Endothelial cell of umbilical vein (primary cell): ENCODE measurements at regions not wholly inside any gene's neighbourhood (a gene's known extent, or its start where the extent isn't known, plus 50 kb on each side); places are given as distances from the start of the nearest gene placed in this dataset.
A peak's percentile ranks its signal among the peaks of the same experiment; 100 is the strongest.

Experiments
- BruUV-seq: library from RNA; stranded (reverse); fragments of 400-500 nt; replicated peaks from 2 replicates; lab custom pipeline; 2021; lab: Mats Ljungman, UMichigan
- CTCF ChIA-PET: fragments of 300-600, 350-600 bp; sonication (Branson Sonifier 250); formaldehyde crosslinking; loops from one replicate; lab custom pipeline; 2021; ENCODE audit warnings: antibody characterized with exemption, inconsistent platforms; lab: Charles Lee
- POLR2A ChIA-PET: fragments of 300-600, 350-600 bp; sonication (Branson Sonifier 250); formaldehyde crosslinking; loops from one replicate; lab custom pipeline; 2021; ENCODE audit warnings: antibody characterized with exemption, inconsistent platforms; lab: Charles Lee
- DNase-seq: peaks from one replicate; pipeline ENCODE4 v3.0.0-alpha.2; 2011; ENCODE audit warnings: low read depth, low spot score
- FAIRE-seq: peaks from 2 replicates; lab custom pipeline; 2011; peaks lifted over from hg19 to GRCh38; lab: Jason Lieb, UNC
- H2AFZ ChIP-seq: 2 replicates; pipeline ENCODE4 v1.6.0; 2012; ENCODE audit warnings: low read depth, low read length, control low read depth, inconsistent platforms
- H3K27ac ChIP-seq: 2 replicates; pipeline ENCODE4 v1.5.1; 2011; ENCODE audit warnings: low read depth, mild to moderate bottlenecking, control low read depth, low read length, moderate library complexity; ENCODE audit not compliant: insufficient read depth
- H3K27me3 ChIP-seq, 2 experiments: 2 replicates each; pipeline versions ENCODE4 v1.6.0 to v1.6.1; 2011; ENCODE audit warnings: low read length in 2 of 2, mixed read lengths in 1 of 2; ENCODE audit not compliant: control insufficient read depth in 2 of 2, insufficient read depth in 2 of 2
- H3K36me3 ChIP-seq, 2 experiments: 2 replicates in 1 of 2; 3 replicates in 1 of 2; pipeline ENCODE4 v1.5.1; 2011; ENCODE audit warnings: low read length in 2 of 2, mild to moderate bottlenecking in 1 of 2, moderate library complexity in 1 of 2; ENCODE audit not compliant: control insufficient read depth in 2 of 2, insufficient read depth in 2 of 2; ENCODE audit errors: extremely low read depth in 1 of 2
- H3K4me1 ChIP-seq: 3 replicates; pipeline ENCODE4 v1.5.1; 2011; ENCODE audit warnings: mild to moderate bottlenecking, low read length; ENCODE audit not compliant: control insufficient read depth, insufficient read depth; ENCODE audit errors: extremely low read depth
- H3K4me2 ChIP-seq: 2 replicates; pipeline ENCODE4 v1.6.1; 2011; ENCODE audit warnings: low read length, control low read depth, mixed read lengths; ENCODE audit not compliant: insufficient read depth
- H3K4me3 ChIP-seq, 3 experiments: fragments of 200-600 bp in 1 of 3; sonication (generic), shearing (Covaris generic) in 1 of 3; replicated peaks in 1 of 3; 2 replicates each; pipeline ENCODE4 v1.5.1; 2011 to 2016; ENCODE audit warnings: control low read depth in 3 of 3, low read length in 3 of 3, mild to moderate bottlenecking in 2 of 3, inconsistent platforms in 1 of 3, low read depth in 1 of 3, moderate library complexity in 1 of 3; ENCODE audit not compliant: insufficient read depth in 1 of 3
- H3K79me2 ChIP-seq: 2 replicates; pipeline ENCODE4 v1.6.0; 2012; ENCODE audit warnings: low read length, inconsistent platforms; ENCODE audit not compliant: control insufficient read depth, insufficient read depth
- H3K9ac ChIP-seq: replicated peaks from 2 replicates; pipeline ENCODE3; 2011; ENCODE audit warnings: low read length, control low read depth; ENCODE audit not compliant: insufficient read depth; ENCODE audit errors: extremely low read depth
- H3K9me1 ChIP-seq: replicated peaks from 3 replicates; pipeline ENCODE4 v1.6.0; 2011; ENCODE audit warnings: mild to moderate bottlenecking, low read length; ENCODE audit not compliant: control insufficient read depth, insufficient read depth; ENCODE audit errors: extremely low read depth
- H3K9me3 ChIP-seq: replicated peaks from 2 replicates; pipeline ENCODE4 v1.5.1; 2012; ENCODE audit warnings: low read length, inconsistent platforms; ENCODE audit not compliant: control insufficient read depth, insufficient read depth
- H4K20me1 ChIP-seq: replicated peaks from 2 replicates; pipeline ENCODE3; 2011; ENCODE audit warnings: mild to moderate bottlenecking, low read length; ENCODE audit not compliant: control insufficient read depth, insufficient read depth; ENCODE audit errors: extremely low read depth
- CTCF ChIP-seq, 2 donors: IDR thresholded peaks; 1 replicate in 1 of 2; 2 replicates in 1 of 2; pipeline ENCODE4 v1.5.1; 2011; ENCODE audit warnings: low read length in 2 of 2, mild to moderate bottlenecking in 2 of 2, moderate library complexity in 2 of 2, control low read depth in 1 of 2, inconsistent platforms in 1 of 2, low read depth in 1 of 2; ENCODE audit not compliant: insufficient read depth in 1 of 2; ENCODE audit errors: extremely low read depth in 1 of 2
- EZH2 ChIP-seq: IDR thresholded peaks from 2 replicates; pipeline ENCODE4 v1.6.1; 2012; ENCODE audit warnings: borderline replicate concordance, low read depth, mild to moderate bottlenecking, moderate library complexity, low read length, inconsistent platforms; ENCODE audit not compliant: severe bottlenecking
- FOS ChIP-seq: IDR thresholded peaks from 2 replicates; pipeline ENCODE4 v1.6.1; 2011; ENCODE audit warnings: mild to moderate bottlenecking, low read length, moderate library complexity, borderline replicate concordance; ENCODE audit not compliant: insufficient read depth
- GATA2 ChIP-seq: IDR thresholded peaks from 2 replicates; pipeline ENCODE4 v1.7.0; 2011; ENCODE audit warnings: low read depth, mild to moderate bottlenecking, moderate library complexity, mixed read lengths, low read length; ENCODE audit not compliant: insufficient read length, insufficient read depth
- JUN ChIP-seq: IDR thresholded peaks from 2 replicates; pipeline ENCODE4 v1.6.1; 2011; ENCODE audit warnings: borderline replicate concordance, low read depth; ENCODE audit not compliant: insufficient read length, insufficient read depth
- MAX ChIP-seq: IDR thresholded peaks from 2 replicates; pipeline ENCODE4 v1.6.1; 2011; ENCODE audit not compliant: insufficient read depth, insufficient read length
- MYC ChIP-seq: IDR thresholded peaks from one replicate; pipeline ENCODE4 v1.6.1; 2011; ENCODE audit warnings: mild to moderate bottlenecking, low read depth, low read length
- POLR2A ChIP-seq: IDR thresholded peaks from 2 replicates; pipeline ENCODE4 v1.6.1; 2012; ENCODE audit warnings: low read depth, mild to moderate bottlenecking, control low read depth, low read length
- POLR2AphosphoS5 ChIP-seq: IDR thresholded peaks from 2 replicates; pipeline ENCODE4 v1.6.1; 2012; ENCODE audit warnings: low read depth, mild to moderate bottlenecking, control low read depth, low read length, moderate library complexity; ENCODE audit not compliant: insufficient read depth
- dilution Hi-C: fragments of 300-500 bp; cut with MboI; formaldehyde crosslinking; loops from one replicate; pipeline ENCODE4 v1.15.0; 2019; ENCODE audit warnings: low sequenced_read_pairs; ENCODE audit not compliant: extremely low pct_ligation_motif_present
- intact Hi-C: fragments of 100-400 bp; cut with micrococcal nuclease; formaldehyde crosslinking; loops from one replicate; pipeline ENCODE4 v1.10.0; 2022

- Histone ChIP-seq H4K20me1 (no peaks in the 10 kb centered on the region), H3K4me2 (no peak overlapping the region), H2AFZ (peak overlapping the region; percentile 70), H3K4me3 (no peak overlapping the region), H3K36me3 (no peaks in the 10 kb centered on the region), H3K9me1 (no peaks in the 10 kb centered on the region), H3K4me1 (peaks cover 61% of the 10 kb centered on the region), H3K9ac (peak overlapping the region; percentile 44), H3K27me3 (no peaks in the 10 kb centered on the region), H3K79me2 (no peaks in the 10 kb centered on the region), H3K27ac (peak overlapping the region; percentile 89), H3K9me3 (no peaks in the 10 kb centered on the region)
- intact Hi-C loops (loop anchor here (5.0 to 10.0 kb wide), 3 partner anchors 237 to 570 kb away; partner anchors contain the start of genes C4orf33, PGRMC2 and SCLT1), dilution Hi-C loops (no loop called here)
- peak; percentile 80 for DNase-seq
- CTCF ChIA-PET = interaction anchor here (0.9 to 2.6 kb wide), 3 partner anchors 21 to 70 kb away, joined by 3 to 8 read pairs (median 4); no protein-coding TSS in a partner anchor
- POLR2A ChIA-PET = interaction anchor here (0.5 to 1.0 kb wide), 3 partner anchors 29 to 286 kb away, joined by 3 to 6 read pairs (median 3); no protein-coding TSS in a partner anchor
- FAIRE-seq = peak; percentile 88
- TF ChIP-seq GATA2 = no peak
- peak; percentile 66 for TF ChIP-seq POLR2AphosphoS5
- TF ChIP-seq POLR2A = peak; percentile 62
- TF ChIP-seq FOS = peak; percentile 33
- no TSS peak for BruUV-seq
Observed at GRCh38 chr4:128524311-128524710, 236.7 kb upstream of the PGRMC2 start.

DNA sequence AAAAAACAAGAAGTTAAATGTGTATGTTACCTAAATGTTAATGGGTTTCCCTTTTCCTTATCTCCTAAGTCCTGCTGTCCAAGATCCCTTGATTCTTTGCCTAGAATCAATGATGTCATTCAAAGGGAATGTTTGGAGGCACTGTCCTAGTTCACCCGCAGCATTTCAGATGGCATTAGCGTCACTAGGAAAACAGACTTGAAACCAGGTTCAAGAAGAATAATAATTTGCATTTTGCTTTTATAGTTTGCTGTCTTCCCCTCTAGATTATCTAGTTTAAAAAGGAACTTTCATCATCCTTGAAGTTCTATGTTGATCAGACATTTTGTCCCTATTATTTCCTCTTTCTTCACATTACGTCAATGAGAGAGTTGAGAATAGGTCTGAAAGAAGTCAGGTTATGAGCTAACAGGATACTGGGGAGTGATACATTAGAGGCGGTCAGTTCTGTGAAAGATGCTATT lies 234.1 kb upstream of the PGRMC2 start:
- intact Hi-C loops (loop anchor here (1.0 to 10.0 kb wide), 10 partner anchors 8 to 573 kb away; partner anchors contain the start of genes C4orf33, JADE1, PGRMC2 and SCLT1), dilution Hi-C loops (no loop called here)
- Histone ChIP-seq H4K20me1 (no peaks in the 10 kb centered on the region), H3K4me1 (peaks cover 70% of the 10 kb centered on the region), H3K79me2 (no peaks in the 10 kb centered on the region), H3K9me3 (no peaks in the 10 kb centered on the region), H3K27me3 (no peaks in the 10 kb centered on the region), H3K9ac (peak overlapping the region; percentile 80), H3K27ac (peak overlapping the region; percentile 80), H3K36me3 (no peaks in the 10 kb centered on the region), H3K4me3 (no peak overlapping the region), H3K9me1 (no peaks in the 10 kb centered on the region), H3K4me2 (peak overlapping the region; percentile 51), H2AFZ (no peak overlapping the region)
- ChIA-PET CTCF (interaction anchor here (0.7 to 2.4 kb wide), 5 partner anchors 18 to 94 kb away, joined by 3 to 12 read pairs (median 3); no protein-coding TSS in a partner anchor), POLR2A (interaction anchor here (1.0 kb wide), 1 partner anchor 66 kb away, joined by 3 read pairs; no protein-coding TSS in a partner anchor)
- FAIRE-seq (peak; percentile 97), DNase-seq (peak; percentile 95)
- peak; percentile 15 for TF ChIP-seq POLR2A
- TF ChIP-seq MAX = no peak
- TF ChIP-seq CTCF (IDR thresholded peaks at IDR 0.05; ENCODE audit: extremely low read depth in 1 of 2, insufficient read depth in 1 of 2, low read depth in 1 of 2, low read length in 2 of 2) = no peak
- TF ChIP-seq POLR2AphosphoS5 = peak; percentile 40
- TF ChIP-seq JUN = peak; percentile 94
- TF ChIP-seq MYC = no peak
- TF ChIP-seq GATA2 = peak; percentile 88
- peak; percentile 60 for TF ChIP-seq FOS
- TF ChIP-seq EZH2 = no peak
- BruUV-seq = no TSS peak
